Parathyroid adenoma (tissue), 2 donors: ENCODE measurements at regions not wholly inside any gene's neighbourhood (a gene's known extent, or its start where the extent isn't known, plus 50 kb on each side); places are given as distances from the start of the nearest gene placed in this dataset.
"Not testable (repeated sequence)": the region's sequence is repeated elsewhere in the genome, so short reads cannot be mapped to it uniquely, and the experiment has no call there.

Experiments
- H2AFZ ChIP-seq: fragments of 300-600 bp; sonication (generic); one replicate; pipeline ENCODE4 v1.7.0; 2017; ENCODE audit warnings: antibody characterized with exemption, mild to moderate bottlenecking
- H3K27ac ChIP-seq: fragments of 300-600 bp; sonication (generic); one replicate; pipeline ENCODE4 v1.7.0; 2017
- H3K27me3 ChIP-seq: fragments of 300-600 bp; sonication (generic); one replicate; pipeline ENCODE4 v1.7.0; 2017; ENCODE audit warnings: low read length; ENCODE audit not compliant: control insufficient read depth, insufficient read depth
- H3K36me3 ChIP-seq: fragments of 300-600 bp; sonication (generic); one replicate; pipeline ENCODE4 v1.7.0; 2017; ENCODE audit warnings: low read length; ENCODE audit not compliant: control insufficient read depth, insufficient read depth
- H3K4me1 ChIP-seq: fragments of 300-600 bp; sonication (generic); one replicate; pipeline ENCODE4 v1.7.0; 2017; ENCODE audit warnings: control low read depth
- H3K4me2 ChIP-seq: fragments of 300-600 bp; sonication (generic); one replicate; pipeline ENCODE4 v1.7.0; 2017; ENCODE audit warnings: low read length
- H3K4me3 ChIP-seq: fragments of 300-600 bp; sonication (generic); one replicate; pipeline ENCODE4 v1.7.0; 2017; ENCODE audit warnings: low read depth, low read length
- H3K79me2 ChIP-seq: fragments of 300-600 bp; sonication (generic); one replicate; pipeline ENCODE4 v1.7.0; 2017; ENCODE audit warnings: control low read depth
- H3K9ac ChIP-seq: fragments of 300-600 bp; sonication (generic); one replicate; pipeline ENCODE4 v1.7.0; 2017; ENCODE audit warnings: mild to moderate bottlenecking
- H3K9me3 ChIP-seq: fragments of 300-600 bp; sonication (generic); one replicate; pipeline ENCODE4 v1.7.0; 2017; ENCODE audit warnings: low read length; ENCODE audit not compliant: control insufficient read depth
- CTCF ChIP-seq: fragments of 300-600 bp; sonication (generic); IDR thresholded peaks from one replicate; pipeline ENCODE4 v1.7.0; 2017; ENCODE audit warnings: antibody characterized with exemption, mild to moderate bottlenecking
- donor health status: primary hyperparathyroidism.

- not testable (repeated sequence) for H3K27ac ChIP-seq, H3K79me2 ChIP-seq, H3K9me3 ChIP-seq, H3K4me3 ChIP-seq, H3K4me1 ChIP-seq, H3K9ac ChIP-seq, H2AFZ ChIP-seq, H3K4me2 ChIP-seq, H3K36me3 ChIP-seq, H3K27me3 ChIP-seq
Observed at GRCh38 chr11:100409267-100409666, 277.8 kb upstream of the ARHGAP42 start.

- no peak for TF ChIP-seq CTCF
- Histone ChIP-seq H3K9me3 (no peaks in the 10 kb centered on the region), H3K36me3 (no peaks in the 10 kb centered on the region), H3K4me2 (no peak overlapping the region), H2AFZ (no peak overlapping the region), H3K27me3 (no peaks in the 10 kb centered on the region), H3K79me2 (no peaks in the 10 kb centered on the region), H3K9ac (no peak overlapping the region), H3K27ac (no peak overlapping the region), H3K4me3 (no peak overlapping the region), H3K4me1 (no peaks in the 10 kb centered on the region)
Observed at GRCh38 chr11:100419518-100419917, 267.6 kb upstream of the ARHGAP42 start.

GRCh38 chr11:100434821-100435641, 252.1 kb upstream of the ARHGAP42 start:
- Histone ChIP-seq H2AFZ (no peak overlapping the region), H3K27ac (no peak overlapping the region), H3K9ac (no peak overlapping the region), H3K4me2 (no peak overlapping the region), H3K9me3 (no peaks in the 10 kb centered on the region), H3K27me3 (no peaks in the 10 kb centered on the region), H3K79me2 (no peaks in the 10 kb centered on the region), H3K4me3 (no peak overlapping the region), H3K36me3 (no peaks in the 10 kb centered on the region), H3K4me1 (no peaks in the 10 kb centered on the region)
- TF ChIP-seq CTCF, result no peak

- TF ChIP-seq CTCF, result no peak
- Histone ChIP-seq H3K36me3 (no peaks in the 10 kb centered on the region), H2AFZ (no peak overlapping the region), H3K4me3 (no peak overlapping the region), H3K27ac (no peak overlapping the region), H3K4me2 (no peak overlapping the region), H3K27me3 (no peaks in the 10 kb centered on the region), H3K79me2 (no peaks in the 10 kb centered on the region), H3K9ac (no peak overlapping the region), H3K9me3 (no peaks in the 10 kb centered on the region), H3K4me1 (no peaks in the 10 kb centered on the region)
Observed at GRCh38 chr11:100438376-100438775, 248.7 kb upstream of the ARHGAP42 start.

- Histone ChIP-seq H3K79me2 (no peaks in the 10 kb centered on the region), H3K27ac (no peak overlapping the region), H3K9me3 (no peaks in the 10 kb centered on the region), H3K9ac (no peak overlapping the region), H3K4me1 (no peaks in the 10 kb centered on the region), H3K27me3 (no peaks in the 10 kb centered on the region), H3K36me3 (no peaks in the 10 kb centered on the region), H3K4me3 (no peak overlapping the region), H2AFZ (no peak overlapping the region), H3K4me2 (no peak overlapping the region)
- TF ChIP-seq CTCF, result no peak
Observed at GRCh38 chr11:100441086-100441485, 246.0 kb upstream of the ARHGAP42 start.
